G401 (cell line): ENCODE measurements at regions not wholly inside any gene's neighbourhood (a gene's known extent, or its start where the extent isn't known, plus 50 kb on each side); places are given as distances from the start of the nearest gene placed in this dataset.

Source experiments
- DNase-seq: peaks from one replicate; pipeline ENCODE4 v3.0.0-alpha.2; 2015; ENCODE audit warnings: low spot score
- in situ Hi-C: cut with HindIII; loops from 2 replicates; pipeline ENCODE4 v1.10.0; 2016; ENCODE audit warnings: low sequenced_read_pairs, mixed read lengths

DNA sequence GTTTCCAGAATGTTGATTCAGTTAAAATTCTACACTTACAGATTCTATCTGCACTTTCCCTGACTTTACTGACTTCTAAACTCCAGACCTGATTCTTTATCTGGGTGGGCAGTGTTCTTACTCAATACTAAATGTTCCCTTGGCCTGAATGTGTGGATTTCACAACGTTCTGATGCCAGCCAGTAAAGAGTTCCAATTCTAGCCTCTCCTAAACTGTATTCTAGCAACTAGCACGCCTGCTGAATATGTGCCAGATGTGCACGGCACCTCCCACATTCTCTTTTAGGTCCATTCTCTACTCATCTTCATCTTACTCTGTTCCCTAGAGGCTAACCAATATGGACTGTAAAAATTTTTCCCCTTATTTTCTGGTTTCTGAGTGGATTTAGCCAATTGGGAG, 479.5 kb upstream of the AGTR1 start:
- in situ Hi-C loops, result no loop called here
- DNase-seq, result no peak

DNA sequence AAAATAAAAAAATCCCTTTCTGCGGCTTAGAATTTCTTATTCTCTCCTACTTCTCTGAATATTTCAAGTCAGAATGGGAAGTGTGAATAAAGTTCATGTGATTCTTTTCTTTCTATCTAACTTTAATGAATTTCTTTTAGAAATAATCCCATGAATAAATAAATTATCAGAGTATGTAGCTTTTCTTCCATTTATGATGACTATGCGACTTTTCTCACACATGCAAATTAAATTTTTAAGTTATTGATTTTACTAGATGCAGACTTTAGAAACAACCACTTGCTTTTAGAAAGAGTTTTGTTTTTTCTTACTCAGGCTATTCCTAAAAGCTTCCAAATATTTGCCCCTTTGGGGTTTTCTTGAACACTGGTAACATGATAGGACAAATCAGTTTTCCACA, 477.7 kb upstream of the AGTR1 start:
- no peak for DNase-seq
- in situ Hi-C loops, result no loop called here

DNA sequence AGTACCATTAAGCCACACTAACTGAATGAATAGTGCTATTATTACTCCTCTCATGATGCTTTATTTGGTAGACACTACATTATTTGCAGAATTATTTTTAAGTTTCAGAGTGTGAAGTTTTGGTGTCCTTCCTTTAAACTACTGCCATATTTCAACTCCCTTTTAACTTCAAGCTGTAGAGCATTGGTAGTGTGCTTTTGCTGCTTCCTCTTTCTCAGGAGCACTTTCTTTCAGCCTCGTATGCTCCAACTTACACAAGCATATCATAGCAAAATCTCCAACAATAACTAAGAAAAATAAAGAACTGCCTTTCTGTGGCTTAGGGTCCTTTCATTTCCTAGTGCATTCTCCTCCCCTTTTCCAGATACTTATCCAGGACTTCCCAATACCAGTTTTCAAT, 476.4 kb upstream of the AGTR1 start:
- in situ Hi-C loops, result no loop called here
- DNase-seq, result no peak

DNA sequence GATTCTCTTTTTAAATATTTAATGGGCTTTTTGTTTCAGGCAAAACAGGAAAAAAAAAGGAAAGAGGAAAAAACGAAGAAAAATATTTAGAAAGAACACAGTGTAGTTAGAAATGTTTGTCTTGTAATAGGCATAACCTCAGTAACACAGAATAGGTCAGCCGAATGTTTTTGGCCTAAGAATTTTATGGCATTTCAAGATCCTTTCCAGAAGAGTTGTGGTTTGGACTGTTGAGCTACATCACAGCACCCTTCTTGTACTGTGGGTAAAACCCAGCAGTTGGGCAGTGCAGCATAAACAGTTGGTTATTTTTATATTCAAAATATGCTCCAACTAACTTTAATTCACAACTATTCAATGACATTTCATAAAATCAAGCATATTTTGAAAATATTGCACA, 474.4 kb upstream of the AGTR1 start:
- in situ Hi-C loops, result no loop called here
- no peak for DNase-seq

DNA sequence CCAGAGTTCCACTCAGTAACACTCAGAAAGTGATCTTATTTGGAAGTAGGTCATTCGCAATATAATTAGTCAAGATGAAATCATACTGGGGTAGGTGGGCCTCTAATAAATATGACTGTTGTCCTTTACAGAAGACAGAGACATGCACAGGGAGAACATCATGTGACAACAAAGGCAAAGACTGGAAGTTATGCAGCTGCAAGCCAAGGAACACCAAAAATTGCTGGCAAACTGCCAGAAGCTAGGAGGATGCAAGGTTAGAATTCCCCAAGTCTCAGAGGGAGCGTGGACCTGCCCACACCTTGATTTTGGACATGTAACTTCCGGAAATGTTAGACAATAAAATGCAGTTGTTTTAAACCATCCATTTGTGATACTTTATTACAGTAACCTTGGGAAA, 471.5 kb upstream of the AGTR1 start:
- DNase-seq, result no peak
- in situ Hi-C loops, result no loop called here

DNA sequence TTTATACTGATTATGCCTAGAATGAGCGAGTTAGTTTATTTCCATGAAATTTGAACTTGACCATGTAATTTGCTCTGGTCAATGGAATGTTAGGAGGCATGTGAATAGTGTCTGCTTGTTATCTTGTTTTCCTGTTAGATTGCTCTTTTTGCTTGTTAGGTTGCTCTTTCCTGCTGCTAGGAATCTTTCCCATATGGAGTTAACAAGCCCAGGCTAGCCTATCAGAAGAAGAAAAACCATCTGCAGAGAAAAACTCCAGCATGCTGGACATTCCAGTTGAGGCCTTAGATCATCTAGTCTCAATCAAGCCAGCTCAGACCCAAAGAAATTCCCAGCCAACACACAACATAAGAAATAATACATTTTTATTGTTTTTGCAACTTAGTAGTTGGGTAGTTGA, 470.2 kb upstream of the AGTR1 start:
- in situ Hi-C loops, result no loop called here
- DNase-seq, result no peak

DNA sequence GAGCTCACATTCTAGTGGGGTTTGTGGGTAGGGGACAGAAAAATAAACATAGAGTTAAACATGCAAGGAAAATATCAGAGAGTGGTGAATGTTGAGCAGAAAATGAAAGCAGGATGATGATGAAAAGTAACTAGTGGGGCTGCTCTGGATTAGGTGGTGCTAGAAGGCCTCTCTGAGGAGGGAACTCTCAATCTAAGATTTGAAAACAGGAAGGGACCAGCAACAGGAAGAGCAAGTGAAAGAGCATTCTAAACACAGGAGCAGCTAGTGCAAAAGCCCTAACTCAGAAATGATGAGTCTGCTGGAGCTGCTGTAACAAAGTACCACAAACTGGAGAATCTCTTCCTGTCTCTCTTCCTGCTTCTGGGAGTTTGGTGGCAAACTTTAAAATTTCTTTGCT, 468.6 kb upstream of the AGTR1 start:
- no peak for DNase-seq
- in situ Hi-C loops, result no loop called here

DNA sequence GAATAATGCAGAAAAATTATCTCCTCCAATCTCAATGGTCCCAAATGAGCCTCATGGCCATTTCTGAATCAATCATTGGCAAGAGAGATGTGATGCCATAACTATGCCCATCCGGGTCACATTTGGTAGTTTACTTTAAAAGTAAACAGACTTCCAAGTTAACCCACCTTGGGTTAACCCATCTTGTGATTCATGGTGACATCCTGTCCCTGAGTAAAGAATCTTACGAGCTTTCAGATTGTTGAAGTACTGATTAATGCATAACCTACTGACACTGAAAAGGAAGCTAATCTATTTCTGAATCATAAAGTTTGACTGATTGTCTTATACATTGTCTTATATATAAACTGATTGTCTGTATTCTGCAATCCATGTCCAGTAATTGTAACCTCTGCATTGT, 467.2 kb upstream of the AGTR1 start:
- DNase-seq, result no peak
- in situ Hi-C loops, result no loop called here

DNA sequence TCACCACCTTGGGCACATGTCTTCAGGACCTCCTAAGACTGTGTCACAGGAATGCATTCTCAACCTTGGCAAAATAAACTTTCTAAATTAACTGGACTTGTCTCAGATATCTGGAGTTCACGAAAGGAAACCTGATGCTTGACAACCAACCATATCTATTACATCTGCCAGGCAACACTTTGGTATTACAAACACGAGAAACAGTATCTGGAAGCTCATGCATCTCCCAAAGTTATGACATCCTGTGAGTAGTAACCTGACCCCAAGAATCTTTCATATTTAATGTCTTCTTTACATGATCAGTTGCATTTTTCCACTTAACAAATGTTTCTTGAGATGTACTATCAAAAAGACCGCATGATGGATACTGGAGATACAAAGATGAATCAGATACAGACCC, 465.3 kb upstream of the AGTR1 start:
- no peak for DNase-seq
- in situ Hi-C loops, result no loop called here

DNA sequence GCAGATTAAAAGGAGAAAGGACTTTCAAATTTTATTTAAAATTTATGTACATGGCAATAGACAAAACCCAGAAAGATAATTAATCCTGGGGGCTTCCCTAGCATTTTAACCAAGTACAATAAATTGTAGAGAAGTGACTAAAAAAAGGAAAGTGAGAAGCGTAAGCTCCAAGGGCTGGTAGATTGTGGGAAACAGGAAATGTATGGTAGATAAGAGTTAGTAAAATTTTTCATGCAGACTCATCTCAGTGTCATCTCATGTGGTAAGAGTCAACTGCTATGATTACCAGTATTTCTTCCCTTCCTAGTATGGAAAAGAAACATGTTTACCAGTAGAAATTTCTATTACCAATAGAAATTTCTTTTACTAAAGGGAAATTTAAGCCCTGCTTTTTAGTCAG, 464.3 kb upstream of the AGTR1 start:
- in situ Hi-C loops, result no loop called here
- DNase-seq, result no peak

DNA sequence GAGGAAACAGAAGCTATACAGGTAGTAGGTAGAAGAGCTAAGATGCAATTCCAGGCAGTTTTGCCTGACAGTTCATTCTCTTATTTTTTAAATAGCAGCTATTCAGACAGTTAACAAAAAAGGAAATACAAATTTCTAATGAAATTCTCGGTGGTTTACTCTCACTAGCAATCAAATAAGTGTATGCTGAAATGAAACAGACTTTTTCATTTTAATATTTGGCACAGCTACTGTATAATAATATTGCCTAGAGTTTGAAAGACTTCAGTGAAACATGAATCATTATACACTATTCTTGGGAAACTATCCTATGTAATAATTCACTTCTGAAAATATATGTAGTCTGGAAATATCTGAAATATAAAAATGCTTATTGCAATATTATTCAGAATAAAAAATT, 463.2 kb upstream of the AGTR1 start:
- DNase-seq, result no peak
- in situ Hi-C loops, result no loop called here

DNA sequence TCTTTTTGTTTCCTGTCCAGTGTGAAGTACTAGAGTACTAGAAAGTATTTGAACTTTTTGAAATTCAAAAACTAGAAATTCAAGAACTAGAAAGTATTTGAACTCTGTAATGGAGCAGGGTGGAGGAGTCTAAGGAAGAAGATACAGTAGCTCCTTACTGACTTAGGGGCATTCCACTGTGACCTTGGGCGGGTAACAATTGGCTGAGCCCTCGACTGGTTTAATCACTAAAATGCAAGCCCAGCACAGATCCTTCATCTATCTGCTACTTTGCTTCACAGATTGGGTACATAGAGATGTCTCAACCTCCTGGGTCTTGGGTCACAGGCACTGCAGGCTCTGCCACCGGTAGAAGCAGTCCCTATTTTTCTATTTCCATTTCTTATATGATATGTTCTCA, 462.1 kb upstream of the AGTR1 start:
- DNase-seq, result no peak
- in situ Hi-C loops, result no loop called here

DNA sequence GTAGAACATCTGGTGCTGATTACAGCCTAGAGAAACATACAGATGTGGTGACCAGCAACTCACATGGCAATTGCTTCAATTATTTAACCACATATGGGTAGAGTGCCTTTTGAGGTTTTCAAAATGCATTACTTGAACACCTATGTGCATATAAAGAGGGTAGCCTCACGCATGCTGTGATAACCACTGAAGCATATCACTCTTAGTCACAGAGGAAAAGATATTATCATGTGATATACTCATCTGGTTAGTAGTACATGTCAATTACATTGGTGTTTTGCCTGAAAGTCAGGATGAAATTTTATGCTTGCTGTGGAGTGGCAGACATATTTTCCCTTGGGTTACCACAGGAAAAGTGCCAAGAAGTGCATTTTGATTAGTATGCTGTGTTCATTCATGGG, 459.3 kb upstream of the AGTR1 start:
- no peak for DNase-seq
- in situ Hi-C loops, result no loop called here

DNA sequence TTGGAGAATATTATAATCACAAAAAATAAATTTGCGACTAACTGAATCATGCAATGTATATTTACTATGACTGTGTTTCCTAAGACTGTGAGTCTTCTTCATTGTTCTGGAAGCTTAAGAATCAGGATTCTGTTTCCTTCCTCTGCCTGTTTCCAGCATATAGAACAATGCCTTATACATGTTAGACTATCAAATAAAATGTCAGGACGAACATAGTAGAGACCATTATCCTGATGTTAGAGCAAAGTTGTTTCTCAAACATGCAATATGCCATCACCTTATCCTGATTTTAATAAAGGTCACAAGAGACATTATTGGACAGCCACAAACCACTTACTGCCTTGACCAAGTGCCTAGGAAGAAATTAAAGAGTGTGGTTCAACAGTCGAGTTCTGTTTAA, 457.4 kb upstream of the AGTR1 start:
- in situ Hi-C loops, result no loop called here
- DNase-seq, result no peak

DNA sequence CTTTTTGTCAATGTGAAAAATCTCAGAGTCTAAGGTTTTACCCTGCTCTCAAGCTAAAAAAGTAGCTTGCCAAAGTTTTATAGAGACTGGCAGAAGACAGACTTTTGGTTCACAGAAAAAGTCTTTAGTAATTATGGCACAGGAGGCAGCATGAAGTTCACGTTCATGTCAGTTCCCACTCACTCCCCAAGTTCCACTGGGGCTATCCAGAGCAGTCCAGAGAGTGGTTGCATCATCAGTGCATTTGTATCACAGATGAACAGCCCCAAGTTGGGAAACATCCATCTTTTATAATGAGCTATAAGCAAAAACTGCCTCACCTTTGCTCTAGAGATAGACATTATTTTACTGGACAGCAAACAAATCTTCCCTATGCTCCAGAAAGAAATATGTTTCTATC, 454.1 kb upstream of the AGTR1 start:
- in situ Hi-C loops, result no loop called here

DNA sequence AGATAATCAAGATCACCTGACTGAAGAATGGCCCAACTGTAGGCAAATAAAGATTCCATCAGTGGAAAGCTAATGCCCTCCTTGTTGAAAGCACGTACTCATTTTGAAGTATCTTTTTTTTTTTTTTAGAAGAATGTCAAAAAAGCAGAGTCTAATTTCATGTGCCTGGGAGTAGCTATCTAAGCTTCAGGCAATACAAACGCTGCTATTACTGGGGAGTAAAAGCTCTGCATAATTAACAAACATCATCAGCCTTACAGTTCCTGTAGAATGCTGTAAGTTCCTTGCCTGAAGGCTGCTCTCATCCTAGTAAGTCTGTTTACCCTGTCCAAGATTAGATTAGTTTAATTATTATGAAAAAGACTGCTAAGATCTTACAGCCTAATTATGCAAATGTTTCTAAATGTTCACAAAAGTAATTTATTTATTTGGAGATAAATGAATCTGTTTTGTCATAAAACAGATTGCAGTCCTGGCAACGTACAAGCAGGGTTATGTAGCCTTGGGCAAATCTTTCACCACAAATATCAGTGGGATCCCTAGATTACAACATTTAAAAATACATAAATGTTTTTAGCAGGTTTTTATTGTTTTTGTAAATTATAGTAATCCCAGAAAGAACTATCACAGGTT, 451.3 kb upstream of the AGTR1 start:
- in situ Hi-C loops, result no loop called here
- DNase-seq, result no peak

More for the DNA sequence above, 454.1 kb upstream of the AGTR1 start:
- DNase-seq, result no peak

DNA sequence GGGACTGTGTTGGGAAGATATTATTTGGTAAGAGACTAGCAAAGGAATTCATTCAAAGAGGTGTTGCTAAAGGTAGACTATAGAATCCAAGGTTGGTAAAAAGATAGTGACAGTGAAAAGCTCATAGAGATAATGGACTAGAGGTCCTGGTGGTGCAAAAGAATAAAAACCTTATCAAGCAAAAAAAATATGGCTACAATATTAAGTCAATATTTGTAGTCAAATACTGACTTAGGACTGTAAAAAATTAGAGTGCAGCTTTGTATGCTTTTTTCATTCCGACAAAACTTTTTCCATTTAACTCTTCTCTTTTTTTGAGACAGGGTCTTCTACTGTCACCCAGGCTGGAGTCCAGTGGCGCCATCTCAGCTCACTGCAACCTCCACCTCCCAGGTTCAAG, 444.0 kb upstream of the AGTR1 start:
- DNase-seq, result no peak
- in situ Hi-C loops, result no loop called here

DNA sequence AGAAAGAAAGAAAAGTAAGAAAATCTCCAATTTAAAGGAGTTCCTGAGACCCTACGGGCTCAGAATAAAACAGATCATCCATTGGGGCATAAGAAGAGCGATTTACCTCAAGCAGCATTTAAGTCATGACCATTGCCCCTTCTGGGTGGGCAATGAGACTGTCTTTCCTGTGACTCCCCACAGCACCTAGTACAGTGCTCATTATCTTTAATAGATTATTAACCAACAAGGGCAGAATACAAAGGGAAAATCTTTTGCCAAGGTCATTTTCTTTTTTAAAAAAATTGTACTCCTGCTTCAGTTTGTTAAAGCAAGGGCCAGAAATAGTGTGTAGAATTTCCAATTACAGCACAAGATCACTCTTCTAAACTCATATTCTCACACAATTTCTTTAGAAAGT, 443.3 kb upstream of the AGTR1 start:
- in situ Hi-C loops, result no loop called here
- DNase-seq, result no peak

DNA sequence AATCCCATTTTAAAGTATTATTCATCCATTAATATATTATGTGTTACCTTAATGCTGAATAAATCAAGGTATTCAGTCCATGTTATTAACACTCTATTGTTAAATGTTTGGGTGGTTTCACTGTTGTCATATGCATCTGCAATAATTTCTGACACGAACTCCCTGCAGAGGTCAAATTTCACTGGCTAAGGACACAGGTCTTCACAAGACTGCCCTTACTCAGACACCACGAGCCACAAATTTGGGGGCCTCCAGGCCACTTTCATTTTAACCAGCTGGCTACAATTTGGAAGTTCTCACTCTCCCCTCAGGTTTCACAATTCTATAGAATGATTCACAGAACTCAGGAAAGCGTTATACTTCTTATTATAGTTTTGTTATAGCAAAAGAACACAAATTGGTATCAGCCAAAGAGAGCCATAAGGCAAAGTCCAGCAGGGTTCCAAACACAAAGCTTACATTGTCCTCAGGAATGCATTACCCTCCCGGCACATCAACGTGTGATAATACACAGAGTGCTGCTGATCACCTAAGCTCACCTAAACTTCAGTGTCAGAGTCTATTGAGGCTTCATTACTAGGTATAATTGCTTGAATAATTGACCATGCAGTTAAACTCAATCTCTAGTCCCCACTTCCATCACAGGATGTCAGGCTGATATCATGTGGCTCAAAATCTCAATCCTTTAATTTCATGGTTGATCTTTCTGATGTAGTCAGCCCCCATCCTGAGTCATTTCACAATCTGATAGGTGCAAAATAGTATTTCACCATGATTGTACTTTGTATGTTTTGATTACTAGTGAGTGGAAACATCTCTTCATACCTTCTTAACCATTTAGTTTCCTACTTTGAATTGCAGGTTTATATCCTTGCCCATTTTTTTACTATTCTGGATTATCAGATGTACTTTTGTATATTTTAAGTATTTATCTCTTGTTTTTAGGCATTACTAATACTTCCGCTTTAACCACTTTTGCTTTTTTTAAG, 441.4 kb upstream of the AGTR1 start:
- in situ Hi-C loops, result no loop called here
- no peak for DNase-seq

DNA sequence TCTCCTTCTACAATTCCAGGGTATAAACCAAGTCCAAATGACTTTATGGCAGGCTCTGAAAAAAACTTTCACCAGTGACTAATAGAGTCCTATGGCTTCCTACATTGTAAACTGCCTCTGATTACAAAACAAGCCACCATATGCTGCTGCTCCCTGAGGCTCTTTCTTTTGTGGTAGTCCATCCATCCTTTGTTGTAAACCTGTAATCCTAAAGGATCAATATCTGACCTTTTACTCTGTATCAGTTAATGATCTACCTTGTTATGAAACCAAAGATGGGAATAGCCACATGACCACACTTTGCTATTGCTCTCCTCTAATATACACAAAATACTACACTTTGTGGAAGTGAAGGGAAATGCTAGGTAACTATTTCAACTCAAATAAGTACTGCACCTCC, 434.7 kb upstream of the AGTR1 start:
- in situ Hi-C loops, result no loop called here
- no peak for DNase-seq

DNA sequence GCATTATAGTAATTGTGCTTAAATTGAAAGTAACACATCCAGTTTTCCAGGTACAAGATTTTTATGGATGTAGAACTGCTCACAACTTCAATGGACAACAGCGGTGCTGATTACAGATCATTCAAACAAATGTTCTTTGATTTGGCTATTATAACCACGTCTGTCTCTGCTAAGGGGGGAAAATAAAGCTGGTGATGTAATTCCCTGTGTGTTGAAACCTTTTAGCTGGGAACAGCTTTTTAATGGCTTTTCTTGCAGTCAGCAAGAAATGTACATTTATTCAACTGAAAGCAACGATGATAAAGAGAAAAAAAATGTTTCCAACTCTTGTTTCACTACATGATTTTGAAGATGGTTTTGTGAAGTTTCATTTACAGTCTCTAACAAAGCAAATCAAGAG, 431.9 kb upstream of the AGTR1 start:
- in situ Hi-C loops, result no loop called here
- DNase-seq, result no peak
